ENCODE measurements at regions not wholly inside any gene's neighbourhood (a gene's known extent, or its start where the extent isn't known, plus 50 kb on each side); places are given as distances from the start of the nearest gene placed in this dataset.

DNA sequence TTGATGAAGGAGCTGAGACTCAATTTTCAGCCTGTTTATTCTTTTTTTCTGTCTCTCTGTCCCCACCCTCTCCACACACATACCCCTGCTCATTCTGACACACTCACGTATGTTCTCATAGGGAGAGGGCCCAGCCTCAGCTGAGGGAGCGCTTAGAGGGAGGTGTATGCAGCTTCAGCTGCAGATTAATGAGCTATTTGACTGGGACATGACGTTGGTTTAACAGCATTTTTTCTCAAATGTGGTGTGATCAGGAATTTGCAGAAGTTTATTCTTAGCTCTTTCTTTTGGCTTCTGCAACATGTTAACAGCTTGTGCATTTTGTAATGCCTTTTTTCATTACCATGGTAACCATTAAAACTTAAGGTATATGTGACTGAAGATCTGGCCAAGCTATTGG is 1547.1 kb upstream of the PIK3C3 start:
- no peak for TF ChIP-seq POLR2AphosphoS5 (IDR thresholded peaks at IDR 0.05)
- TF ChIP-seq, protein P1, sequence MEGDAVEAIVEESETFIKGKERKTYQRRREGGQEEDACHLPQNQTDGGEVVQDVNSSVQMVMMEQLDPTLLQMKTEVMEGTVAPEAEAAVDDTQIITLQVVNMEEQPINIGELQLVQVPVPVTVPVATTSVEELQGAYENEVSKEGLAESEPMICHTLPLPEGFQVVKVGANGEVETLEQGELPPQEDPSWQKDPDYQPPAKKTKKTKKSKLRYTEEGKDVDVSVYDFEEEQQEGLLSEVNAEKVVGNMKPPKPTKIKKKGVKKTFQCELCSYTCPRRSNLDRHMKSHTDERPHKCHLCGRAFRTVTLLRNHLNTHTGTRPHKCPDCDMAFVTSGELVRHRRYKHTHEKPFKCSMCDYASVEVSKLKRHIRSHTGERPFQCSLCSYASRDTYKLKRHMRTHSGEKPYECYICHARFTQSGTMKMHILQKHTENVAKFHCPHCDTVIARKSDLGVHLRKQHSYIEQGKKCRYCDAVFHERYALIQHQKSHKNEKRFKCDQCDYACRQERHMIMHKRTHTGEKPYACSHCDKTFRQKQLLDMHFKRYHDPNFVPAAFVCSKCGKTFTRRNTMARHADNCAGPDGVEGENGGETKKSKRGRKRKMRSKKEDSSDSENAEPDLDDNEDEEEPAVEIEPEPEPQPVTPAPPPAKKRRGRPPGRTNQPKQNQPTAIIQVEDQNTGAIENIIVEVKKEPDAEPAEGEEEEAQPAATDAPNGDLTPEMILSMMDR (IDR thresholded peaks at IDR 0.05), result no peak
- TF ChIP-seq POLR2A (IDR thresholded peaks at IDR 0.05), result no peak
